SK-MEL-5 (cell line): ENCODE measurements at regions not wholly inside any gene's neighbourhood (a gene's known extent, or its start where the extent isn't known, plus 50 kb on each side); places are given as distances from the start of the nearest gene placed in this dataset.

Source experiments
- DNase-seq: peaks from one replicate; pipeline ENCODE4 v3.0.0-alpha.2; 2016; ENCODE audit warnings: low read depth, low spot score
- in situ Hi-C: cut with HindIII; loops from 2 replicates; pipeline ENCODE4 v1.10.0; 2016; ENCODE audit warnings: low sequenced_read_pairs, high pct_unique_total_duplicates, low pct_unique_long_range_greater_than_20kb

- in situ Hi-C loops, result no loop called here
- no peak for DNase-seq
Observed at GRCh38 chr2:80852079-80852807, 547.7 kb upstream of the LRRTM1 start.

GRCh38 chr2:80830891-80831290 lies 526.3 kb upstream of the LRRTM1 start:
- in situ Hi-C loops, result no loop called here
- no peak for DNase-seq

GRCh38 chr2:80822999-80823398 lies 518.4 kb upstream of the LRRTM1 start:
- DNase-seq, result no peak
- in situ Hi-C loops, result no loop called here

- in situ Hi-C loops, result no loop called here
Observed at GRCh38 chr2:80815259-80815658, 510.7 kb upstream of the LRRTM1 start.

GRCh38 chr2:80786584-80786983 lies 482.0 kb upstream of the LRRTM1 start:
- DNase-seq, result no peak
- in situ Hi-C loops, result no loop called here

More at GRCh38 chr2:80815259-80815658, 510.7 kb upstream of the LRRTM1 start:
- DNase-seq, result no peak

GRCh38 chr2:80778704-80779103 lies 474.2 kb upstream of the LRRTM1 start:
- in situ Hi-C loops, result no loop called here
- no peak for DNase-seq

GRCh38 chr2:80748592-80748991 lies 444.0 kb upstream of the LRRTM1 start:
- in situ Hi-C loops, result no loop called here
- DNase-seq, result no peak

GRCh38 chr2:80737047-80737446 lies 432.5 kb upstream of the LRRTM1 start:
- no peak for DNase-seq
- in situ Hi-C loops, result no loop called here

GRCh38 chr2:80725001-80725400 lies 420.4 kb upstream of the LRRTM1 start:
- in situ Hi-C loops, result no loop called here
- DNase-seq, result no peak

- no peak for DNase-seq
- in situ Hi-C loops, result no loop called here
Observed at GRCh38 chr2:80722803-80723202, 418.3 kb upstream of the LRRTM1 start.

- DNase-seq, result no peak
- in situ Hi-C loops, result no loop called here
Observed at GRCh38 chr2:80719607-80720006, 415.1 kb upstream of the LRRTM1 start.

- DNase-seq, result no peak
- in situ Hi-C loops, result no loop called here
Observed at GRCh38 chr2:80715433-80715832, 410.9 kb upstream of the LRRTM1 start.

- in situ Hi-C loops, result no loop called here
- no peak for DNase-seq
Observed at GRCh38 chr2:80711915-80712314, 407.4 kb upstream of the LRRTM1 start.

- in situ Hi-C loops, result no loop called here
- no peak for DNase-seq
Observed at GRCh38 chr2:80706951-80707350, 402.4 kb upstream of the LRRTM1 start.

GRCh38 chr2:80706541-80706940 lies 402.0 kb upstream of the LRRTM1 start:
- no peak for DNase-seq
- in situ Hi-C loops, result no loop called here

GRCh38 chr2:80703532-80703931 lies 399.0 kb upstream of the LRRTM1 start:
- in situ Hi-C loops, result no loop called here
- no peak for DNase-seq

- in situ Hi-C loops, result no loop called here
- DNase-seq, result no peak
Observed at GRCh38 chr2:80700961-80701360, 396.4 kb upstream of the LRRTM1 start.
